CD8-positive, alpha-beta memory T cell (primary cell): ENCODE measurements at regions not wholly inside any gene's neighbourhood (a gene's known extent, or its start where the extent isn't known, plus 50 kb on each side); places are given as distances from the start of the nearest gene placed in this dataset.

ENCODE experiments used
- CTCF ChIA-PET: fragments of 350-600 bp; sonication (Branson Sonifier 250); formaldehyde crosslinking; loops from one replicate; lab custom pipeline; 2021; ENCODE audit warnings: antibody characterized with exemption; lab: Charles Lee
- POLR2A ChIA-PET: fragments of 350-600 bp; sonication (Branson Sonifier 250); formaldehyde crosslinking; loops from one replicate; lab custom pipeline; 2021; ENCODE audit warnings: antibody characterized with exemption; lab: Charles Lee
- DNase-seq, 5 donors: peaks; one replicate each; pipeline versions ENCODE4 v3.0.0 to v3.0.0-alpha.2; 2020 to 2022; ENCODE audit warnings: mixed read lengths in 1 of 5
- H3K27ac ChIP-seq: one replicate; pipeline ENCODE4 v1.7.0; 2013; ENCODE audit warnings: low read depth, mild to moderate bottlenecking, low read length, moderate library complexity
- H3K27me3 ChIP-seq: 2 replicates; pipeline ENCODE4 v1.7.0; 2013; ENCODE audit warnings: low read length, mild to moderate bottlenecking; ENCODE audit not compliant: insufficient read depth, poor library complexity, severe bottlenecking
- H3K36me3 ChIP-seq: 2 replicates; pipeline ENCODE4 v1.7.0; 2013; ENCODE audit warnings: mild to moderate bottlenecking, low read length, moderate library complexity; ENCODE audit not compliant: insufficient read depth
- H3K4me1 ChIP-seq: 2 replicates; pipeline ENCODE4 v1.7.0; 2013; ENCODE audit warnings: mild to moderate bottlenecking, low read length, moderate library complexity; ENCODE audit not compliant: insufficient read depth
- H3K4me3 ChIP-seq: 2 replicates; pipeline ENCODE4 v1.7.0; 2013; ENCODE audit warnings: mild to moderate bottlenecking, low read length
- H3K9me3 ChIP-seq: 2 replicates; pipeline ENCODE4 v1.7.0; 2013; ENCODE audit warnings: mild to moderate bottlenecking, low read length
- H3K27ac Mint-ChIP-seq, 8 donors: one replicate each; pipeline ENCODE4 v1.8.0; 2020 to 2021; ENCODE audit warnings: mixed read lengths in 8 of 8, mild to moderate bottlenecking in 6 of 8, inconsistent platforms in 3 of 8, moderate library complexity in 3 of 8
- H3K27me3 Mint-ChIP-seq, 2 donors: one replicate each; pipeline ENCODE4 v1.8.0; 2020 to 2021; ENCODE audit warnings: mixed read lengths in 2 of 2, mild to moderate bottlenecking in 1 of 2, moderate library complexity in 1 of 2
- H3K36me3 Mint-ChIP-seq, 3 donors: one replicate each; pipeline ENCODE4 v1.8.0; 2020 to 2021; ENCODE audit warnings: mixed read lengths in 3 of 3, inconsistent platforms in 1 of 3, mild to moderate bottlenecking in 1 of 3
- H3K4me1 Mint-ChIP-seq, 3 donors: one replicate each; pipeline ENCODE4 v1.8.0; 2020 to 2021; ENCODE audit warnings: mixed read lengths in 3 of 3, inconsistent platforms in 1 of 3, mild to moderate bottlenecking in 1 of 3
- H3K4me3 Mint-ChIP-seq, 7 donors: one replicate each; pipeline ENCODE4 v1.8.0; 2020 to 2021; ENCODE audit warnings: mixed read lengths in 7 of 7, mild to moderate bottlenecking in 6 of 7, moderate library complexity in 4 of 7, inconsistent platforms in 2 of 7
- H3K9me3 Mint-ChIP-seq, 5 donors: one replicate each; pipeline ENCODE4 v1.8.0; 2020 to 2022; ENCODE audit warnings: mixed read lengths in 5 of 5, mild to moderate bottlenecking in 3 of 5, moderate library complexity in 2 of 5, inconsistent platforms in 1 of 5

- H3K4me1 Mint-ChIP-seq = no peaks in the 10 kb centered on the region
- POLR2A ChIA-PET = no interaction called here
These were observed 125.6 kb upstream of the PAPPA start for GRCh38 chr9:116027951-116028350.

DNA sequence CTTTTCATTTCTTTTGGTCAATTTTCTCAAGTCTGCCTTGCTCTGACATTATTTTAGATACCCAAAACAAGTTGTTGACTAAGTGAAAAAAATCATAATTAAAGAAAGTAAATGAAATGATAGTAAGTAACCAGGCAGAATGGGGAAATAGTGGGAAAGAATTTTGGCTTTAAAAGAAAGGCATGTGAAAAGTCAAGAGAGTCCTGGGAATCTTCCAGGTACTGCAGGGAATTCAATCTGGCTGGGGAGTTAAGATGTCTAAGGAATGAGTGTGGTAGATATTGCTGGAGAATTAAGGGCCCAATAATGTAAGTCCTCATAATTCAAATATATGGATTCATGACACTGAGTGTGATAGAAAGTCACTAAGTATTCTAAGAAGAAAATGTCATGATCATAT is 123.1 kb upstream of the PAPPA start:
- peaks cover 0 to 3% of the 10 kb centered on the region in 2 donors for H3K27me3 Mint-ChIP-seq
- Histone ChIP-seq H3K27me3 (no peaks in the 10 kb centered on the region), H3K4me3 (no peak overlapping the region), H3K4me1 (no peaks in the 10 kb centered on the region), H3K9me3 (no peaks in the 10 kb centered on the region), H3K27ac (no peak overlapping the region), H3K36me3 (no peaks in the 10 kb centered on the region)
- no peak overlapping the region for H3K27ac Mint-ChIP-seq
- peaks cover 4 to 16% (median 9%) of the 10 kb centered on the region in 5 donors for H3K9me3 Mint-ChIP-seq
- H3K4me1 Mint-ChIP-seq = no peaks in the 10 kb centered on the region
- peaks cover 0 to 2% (median 0%) of the 10 kb centered on the region in 3 donors for H3K36me3 Mint-ChIP-seq
- no peak overlapping the region for H3K4me3 Mint-ChIP-seq
- ChIA-PET CTCF (no interaction called here), POLR2A (no interaction called here)
- DNase-seq = no peak

More at GRCh38 chr9:116027951-116028350, 125.6 kb upstream of the PAPPA start:
- CTCF ChIA-PET = no interaction called here
- Mint-ChIP-seq H3K4me3 (no peak overlapping the region), H3K27ac (no peak overlapping the region), H3K27me3 (peaks cover 0 to 3% of the 10 kb centered on the region in 2 donors), H3K9me3 (peaks cover 4 to 19% (median 10%) of the 10 kb centered on the region in 5 donors), H3K36me3 (peaks cover 0 to 2% (median 0%) of the 10 kb centered on the region in 3 donors)
- Histone ChIP-seq H3K4me1 (no peaks in the 10 kb centered on the region), H3K27me3 (no peaks in the 10 kb centered on the region), H3K27ac (no peak overlapping the region), H3K9me3 (no peaks in the 10 kb centered on the region), H3K4me3 (no peak overlapping the region), H3K36me3 (no peaks in the 10 kb centered on the region)
- no peak for DNase-seq

DNA sequence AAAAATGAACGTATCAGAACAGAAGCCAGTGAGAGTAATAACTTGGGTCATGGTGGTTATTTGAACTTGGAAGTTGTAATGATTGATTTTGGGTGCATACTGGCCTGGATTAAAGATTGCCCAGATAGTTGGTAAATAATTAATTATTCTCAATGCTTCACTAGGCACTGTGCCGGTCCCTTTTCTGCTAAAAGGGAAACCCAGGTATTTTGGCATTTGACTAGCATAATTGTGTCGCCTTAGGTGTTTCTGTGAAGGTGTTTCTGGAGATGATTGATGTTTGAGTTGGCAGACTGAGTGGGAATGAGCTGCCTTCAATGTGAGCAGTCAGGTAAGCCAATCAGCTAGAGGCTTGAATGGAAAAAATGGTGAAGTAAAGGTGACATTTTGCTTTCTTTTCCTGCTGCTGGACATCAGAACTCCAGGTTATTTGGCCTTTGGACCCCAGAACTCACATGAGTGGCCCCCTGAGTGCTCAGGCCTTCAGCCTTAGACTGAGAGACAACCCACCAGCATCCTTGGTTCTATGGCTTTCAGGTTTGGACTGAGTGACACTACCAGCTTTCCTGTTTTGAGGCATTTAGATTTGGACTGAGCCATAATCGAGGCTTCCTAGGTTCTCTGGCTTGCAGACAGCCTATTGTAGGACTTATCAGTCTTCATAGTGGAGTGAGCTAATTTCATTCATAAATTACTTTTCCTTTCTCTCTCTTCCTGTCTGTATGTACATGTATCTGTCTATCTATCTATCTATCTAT is 120.7 kb upstream of the PAPPA start:
- Histone ChIP-seq H3K4me3 (no peak overlapping the region), H3K27ac (no peak overlapping the region), H3K36me3 (no peaks in the 10 kb centered on the region), H3K9me3 (no peaks in the 10 kb centered on the region), H3K4me1 (no peaks in the 10 kb centered on the region), H3K27me3 (no peaks in the 10 kb centered on the region)
- H3K27ac Mint-ChIP-seq = no peak overlapping the region
- H3K36me3 Mint-ChIP-seq = no peaks in the 10 kb centered on the region
- CTCF ChIA-PET = no interaction called here
- POLR2A ChIA-PET = no interaction called here
- peaks cover 2 to 15% (median 4%) of the 10 kb centered on the region in 5 donors for H3K9me3 Mint-ChIP-seq
- H3K4me3 Mint-ChIP-seq = no peak overlapping the region
- DNase-seq = no peak
- H3K27me3 Mint-ChIP-seq = peaks cover 0 to 2% of the 10 kb centered on the region in 2 donors
- H3K4me1 Mint-ChIP-seq = no peaks in the 10 kb centered on the region

GRCh38 chr9:116039312-116039711 is 114.3 kb upstream of the PAPPA start:
- H3K4me3 Mint-ChIP-seq = no peak overlapping the region
- no peak overlapping the region for H3K27ac ChIP-seq
- ChIA-PET CTCF (no interaction called here), POLR2A (no interaction called here)
- H3K27me3 Mint-ChIP-seq = peaks cover 0 to 2% of the 10 kb centered on the region in 2 donors
- no peaks in the 10 kb centered on the region for H3K36me3 ChIP-seq
- no peak for DNase-seq
- no peaks in the 10 kb centered on the region for H3K27me3 ChIP-seq
- peaks cover 0 to 4% (median 0%) of the 10 kb centered on the region in 5 donors for H3K9me3 Mint-ChIP-seq
- no peaks in the 10 kb centered on the region for H3K36me3 Mint-ChIP-seq
- no peaks in the 10 kb centered on the region for H3K4me1 Mint-ChIP-seq
- no peaks in the 10 kb centered on the region for H3K9me3 ChIP-seq
- H3K4me1 ChIP-seq = no peaks in the 10 kb centered on the region
- H3K27ac Mint-ChIP-seq = no peak overlapping the region
- no peak overlapping the region for H3K4me3 ChIP-seq

DNA sequence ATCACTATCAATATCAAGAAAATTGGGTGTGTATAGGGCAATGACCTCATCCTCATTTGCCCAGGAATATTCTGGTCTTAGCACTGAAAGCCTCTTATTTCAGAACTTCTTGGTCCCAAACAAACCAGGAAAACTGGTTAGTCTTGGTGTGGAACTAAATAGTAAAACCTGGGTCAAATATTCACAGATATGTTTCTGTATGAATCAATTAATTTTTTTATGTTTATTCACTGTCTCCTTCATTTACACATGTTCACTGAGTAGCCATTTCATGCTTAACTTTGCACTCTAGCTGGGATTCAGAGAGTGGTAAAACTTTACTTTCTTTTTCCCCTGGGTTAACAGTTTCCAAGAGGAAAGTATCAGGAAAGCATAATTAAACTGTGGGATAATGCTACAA is 113.7 kb upstream of the PAPPA start:
- POLR2A ChIA-PET = no interaction called here
- Histone ChIP-seq H3K36me3 (no peaks in the 10 kb centered on the region), H3K4me1 (no peaks in the 10 kb centered on the region), H3K4me3 (no peak overlapping the region), H3K27ac (no peak overlapping the region), H3K27me3 (no peaks in the 10 kb centered on the region), H3K9me3 (no peaks in the 10 kb centered on the region)
- Mint-ChIP-seq H3K27me3 (peaks cover 0 to 2% of the 10 kb centered on the region in 2 donors), H3K27ac (no peak overlapping the region), H3K36me3 (no peaks in the 10 kb centered on the region), H3K4me3 (no peak overlapping the region), H3K4me1 (no peaks in the 10 kb centered on the region), H3K9me3 (peaks cover 0 to 4% (median 0%) of the 10 kb centered on the region in 5 donors)
- CTCF ChIA-PET = no interaction called here
- DNase-seq = no peak

DNA sequence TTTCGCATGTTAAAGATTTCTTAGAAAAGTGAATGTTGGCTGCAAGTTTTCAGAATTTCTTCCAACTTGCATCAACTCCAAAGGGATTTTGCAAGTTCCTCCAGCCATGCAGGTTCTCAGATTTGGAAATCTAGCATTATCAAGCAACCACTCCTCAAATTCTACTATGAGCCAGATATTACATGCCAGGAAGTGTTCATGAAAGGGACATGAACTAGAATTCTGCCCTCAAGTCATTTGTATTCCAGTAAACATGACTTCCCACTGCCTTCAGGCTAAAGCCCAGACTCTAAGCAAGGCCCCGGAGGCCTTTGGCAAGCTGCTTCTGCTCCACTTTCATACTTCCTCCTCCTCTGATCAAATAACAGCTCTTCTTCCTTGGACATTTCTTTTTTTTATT is 111.3 kb upstream of the PAPPA start:
- H3K4me3 ChIP-seq = no peak overlapping the region
- H3K27me3 Mint-ChIP-seq = no peaks in the 10 kb centered on the region
- H3K27ac ChIP-seq = no peak overlapping the region
- H3K4me1 Mint-ChIP-seq = no peaks in the 10 kb centered on the region
- CTCF ChIA-PET = no interaction called here
- no peak overlapping the region for H3K4me3 Mint-ChIP-seq
- H3K36me3 Mint-ChIP-seq = no peaks in the 10 kb centered on the region
- H3K27me3 ChIP-seq = no peaks in the 10 kb centered on the region
- H3K27ac Mint-ChIP-seq = no peak overlapping the region
- H3K4me1 ChIP-seq = no peaks in the 10 kb centered on the region
- POLR2A ChIA-PET = no interaction called here
- H3K36me3 ChIP-seq = no peaks in the 10 kb centered on the region
- H3K9me3 Mint-ChIP-seq = peaks cover 0 to 5% (median 0%) of the 10 kb centered on the region in 5 donors
- no peaks in the 10 kb centered on the region for H3K9me3 ChIP-seq
- no peak for DNase-seq

- Histone ChIP-seq H3K4me3 (no peak overlapping the region), H3K27me3 (no peaks in the 10 kb centered on the region), H3K27ac (no peak overlapping the region), H3K4me1 (no peaks in the 10 kb centered on the region), H3K36me3 (no peaks in the 10 kb centered on the region), H3K9me3 (no peaks in the 10 kb centered on the region)
- ChIA-PET CTCF (no interaction called here), POLR2A (no interaction called here)
- H3K4me1 Mint-ChIP-seq = no peaks in the 10 kb centered on the region
- H3K9me3 Mint-ChIP-seq = peaks cover 0 to 8% (median 3%) of the 10 kb centered on the region in 5 donors
- no peak overlapping the region for H3K27ac Mint-ChIP-seq
- no peak for DNase-seq
- H3K27me3 Mint-ChIP-seq = no peaks in the 10 kb centered on the region
- no peaks in the 10 kb centered on the region for H3K36me3 Mint-ChIP-seq
- H3K4me3 Mint-ChIP-seq = no peak overlapping the region
These were observed 108.5 kb upstream of the PAPPA start for GRCh38 chr9:116045083-116045482.

GRCh38 chr9:116048081-116048480 is 105.5 kb upstream of the PAPPA start:
- Histone ChIP-seq H3K27me3 (no peaks in the 10 kb centered on the region), H3K4me1 (no peaks in the 10 kb centered on the region), H3K36me3 (no peaks in the 10 kb centered on the region), H3K9me3 (no peaks in the 10 kb centered on the region), H3K27ac (no peak overlapping the region), H3K4me3 (no peak overlapping the region)
- H3K27ac Mint-ChIP-seq = no peak overlapping the region
- no peaks in the 10 kb centered on the region for H3K36me3 Mint-ChIP-seq
- POLR2A ChIA-PET = no interaction called here
- no peak for DNase-seq
- H3K4me3 Mint-ChIP-seq = no peak overlapping the region
- peaks cover 0 to 15% (median 3%) of the 10 kb centered on the region in 5 donors for H3K9me3 Mint-ChIP-seq
- H3K4me1 Mint-ChIP-seq = no peaks in the 10 kb centered on the region
- CTCF ChIA-PET = no interaction called here
- H3K27me3 Mint-ChIP-seq = no peaks in the 10 kb centered on the region
